B cell (primary cell): ENCODE measurements at regions not wholly inside any gene's neighbourhood (a gene's known extent, or its start where the extent isn't known, plus 50 kb on each side); places are given as distances from the start of the nearest gene placed in this dataset.

Source experiments
- ATAC-seq: fragments of 200-7000 bp; cut with Tn5 transposase; one replicate; pipeline ENCODE4 v1.10.0; 2021; ENCODE audit warnings: low read depth, mild to moderate bottlenecking, moderate number of reproducible peaks, moderate library complexity
- CTCF ChIA-PET: fragments of 350-600 bp; sonication (Branson Sonifier 250); formaldehyde crosslinking; loops from one replicate; lab custom pipeline; 2021; ENCODE audit warnings: antibody characterized with exemption, inconsistent platforms; lab: Charles Lee
- POLR2A ChIA-PET: fragments of 350-600 bp; sonication (Branson Sonifier 250); formaldehyde crosslinking; loops from one replicate; lab custom pipeline; 2021; ENCODE audit warnings: antibody characterized with exemption; lab: Charles Lee
- DNase-seq: peaks from one replicate; pipeline ENCODE4 v3.0.0; 2013
- H2AFZ ChIP-seq: 2 replicates; pipeline ENCODE4 v1.6.1; 2012; ENCODE audit warnings: mild to moderate bottlenecking, low read depth, low read length; ENCODE audit not compliant: insufficient read depth, poor library complexity, severe bottlenecking
- H3K27ac ChIP-seq, 2 donors: 1 replicate in 1 of 2; 2 replicates in 1 of 2; pipeline ENCODE4 v1.5.1; 2012 to 2013; ENCODE audit warnings: low read length in 2 of 2, mild to moderate bottlenecking in 2 of 2, moderate library complexity in 1 of 2
- H3K27me3 ChIP-seq, 4 experiments: fragments of 200-600 bp in 1 of 4; sonication (generic) in 1 of 4; replicated peaks in 1 of 4; 1 replicate in 2 of 4; 2 replicates in 2 of 4; pipeline versions ENCODE4 v1.6.1 to v1.7.0; 2013 to 2016; ENCODE audit warnings: low read length in 3 of 4, mild to moderate bottlenecking in 2 of 4, mixed read lengths in 1 of 4, moderate library complexity in 1 of 4; ENCODE audit not compliant: insufficient read depth in 4 of 4, control insufficient read depth in 3 of 4; ENCODE audit errors: control extremely low read depth in 1 of 4
- H3K36me3 ChIP-seq, 2 experiments: replicated peaks in 1 of 2; 1 replicate in 1 of 2; 2 replicates in 1 of 2; pipeline versions ENCODE4 v1.6.1 to v1.7.1; 2013; ENCODE audit warnings: low read length in 1 of 2; ENCODE audit not compliant: insufficient read depth in 2 of 2, control insufficient read depth in 1 of 2; ENCODE audit errors: control extremely low read depth in 1 of 2, extremely low read depth in 1 of 2
- H3K4me1 ChIP-seq, 2 donors: fragments of 200-600 bp in 1 of 2; sonication (generic) in 1 of 2; 1 replicate in 1 of 2; 2 replicates in 1 of 2; pipeline versions ENCODE4 v1.5.1 to v1.6.1; 2013 to 2017; ENCODE audit warnings: low read length in 2 of 2; ENCODE audit not compliant: control insufficient read depth in 2 of 2, insufficient read depth in 2 of 2
- H3K4me2 ChIP-seq: replicated peaks from 2 replicates; pipeline ENCODE3; 2012; ENCODE audit warnings: mild to moderate bottlenecking, low read depth, low read length; ENCODE audit not compliant: poor library complexity, severe bottlenecking
- H3K4me3 ChIP-seq, 5 experiments: fragments of 200-600 bp in 1 of 5; sonication (generic) in 1 of 5; 1 replicate in 3 of 5; 2 replicates in 2 of 5; pipeline versions ENCODE4 v1.5.1 to v1.7.0; 2011 to 2016; ENCODE audit warnings: low read length in 4 of 5, mild to moderate bottlenecking in 4 of 5, low read depth in 2 of 5, control low read depth in 1 of 5, moderate library complexity in 1 of 5; ENCODE audit not compliant: insufficient read depth in 1 of 5; ENCODE audit errors: control extremely low read depth in 1 of 5, extremely low read depth in 1 of 5
- H3K79me2 ChIP-seq: fragments of 200-600 bp; sonication (generic); one replicate; pipeline ENCODE4 v1.6.0; 2016; ENCODE audit warnings: low read length; ENCODE audit not compliant: control insufficient read depth, insufficient read depth
- H3K9ac ChIP-seq: fragments of 200-600 bp; sonication (generic); 2 replicates; pipeline ENCODE4 v1.6.1; 2017; ENCODE audit warnings: mild to moderate bottlenecking, low read length, moderate library complexity
- H3K9me3 ChIP-seq, 3 donors: one replicate each; pipeline versions ENCODE4 v1.6.1 to v1.7.1; 2013; ENCODE audit warnings: low read length in 2 of 3; ENCODE audit not compliant: control insufficient read depth in 2 of 3, insufficient read depth in 1 of 3; ENCODE audit errors: control extremely low read depth in 1 of 3
- H4K20me1 ChIP-seq: 2 replicates; pipeline ENCODE4 v1.6.0; 2012; ENCODE audit warnings: mild to moderate bottlenecking, low read length; ENCODE audit not compliant: insufficient read depth, control insufficient read depth, poor library complexity, severe bottlenecking
- H3K27ac Mint-ChIP-seq: one replicate; pipeline ENCODE4 v1.8.0; 2021; ENCODE audit warnings: mixed read lengths
- H3K27me3 Mint-ChIP-seq: one replicate; pipeline ENCODE4 v1.8.0; 2021; ENCODE audit warnings: mixed read lengths
- H3K4me1 Mint-ChIP-seq: one replicate; pipeline ENCODE4 v1.8.0; 2021; ENCODE audit warnings: mixed read lengths
- H3K4me3 Mint-ChIP-seq: one replicate; pipeline ENCODE4 v1.8.0; 2021; ENCODE audit warnings: mixed read lengths
- H3K9me3 Mint-ChIP-seq: one replicate; pipeline ENCODE4 v1.8.0; 2022; ENCODE audit warnings: mixed read lengths; ENCODE audit not compliant: insufficient read depth
- CTCF ChIP-seq: fragments of 200-600 bp; IDR thresholded peaks from one replicate; pipeline ENCODE4 v1.8.0; 2022; ENCODE audit warnings: antibody characterized with exemption, mild to moderate bottlenecking
- EZH2 ChIP-seq: IDR thresholded peaks from 2 replicates; pipeline ENCODE4 v1.6.1; 2012; ENCODE audit warnings: borderline replicate concordance, low read depth, mild to moderate bottlenecking, moderate library complexity, low read length; ENCODE audit not compliant: insufficient read depth, poor library complexity, severe bottlenecking
- WGBS: methylation state at CpG from one replicate; pipeline ENCODE4 v1.1.5; 2013; ENCODE audit warnings: missing lambda C conversion rate; ENCODE audit not compliant: insufficient coverage; 5-methylcytosine and 5-hydroxymethylcytosine counted together
- intact Hi-C: fragments of 100-400 bp; cut with micrococcal nuclease; formaldehyde crosslinking; loops from one replicate; pipeline ENCODE4 v1.10.0; 2022

GRCh38 chr1:185653615-185654014 lies 80.6 kb upstream of the HMCN1 start:
- H3K4me3 ChIP-seq = no peak overlapping the region
- Mint-ChIP-seq H3K27ac (no peak overlapping the region), H3K9me3 (no peaks in the 10 kb centered on the region), H3K4me3 (no peak overlapping the region), H3K27me3 (no peaks in the 10 kb centered on the region), H3K4me1 (no peaks in the 10 kb centered on the region)
- ChIA-PET CTCF (interaction anchor here (2.4 to 3.0 kb wide), 2 partner anchors 16 to 27 kb away, joined by 13 to 26 read pairs; no protein-coding TSS in a partner anchor), POLR2A (no interaction called here)
- DNase-seq = no peak
- no peaks in the 10 kb centered on the region for H3K36me3 ChIP-seq
- no peaks in the 10 kb centered on the region for H4K20me1 ChIP-seq
- no peak overlapping the region for H3K27ac ChIP-seq
- peaks cover 0 to 7% (median 0%) of the 10 kb centered on the region in 3 donors for H3K9me3 ChIP-seq
- no peak overlapping the region for H3K4me2 ChIP-seq
- TF ChIP-seq EZH2 (no peak), CTCF (no peak)
- H3K4me1 ChIP-seq = no peaks in the 10 kb centered on the region
- intact Hi-C loops = no loop called here
- H3K79me2 ChIP-seq = no peaks in the 10 kb centered on the region
- no peaks in the 10 kb centered on the region for H3K27me3 ChIP-seq
- 100% methylated on average over 1 of the region's 1 CpG for WGBS
- no peak overlapping the region for H2AFZ ChIP-seq
- no peak overlapping the region for H3K9ac ChIP-seq
- no peak for ATAC-seq

- Histone ChIP-seq H3K79me2 (no peaks in the 10 kb centered on the region), H3K4me2 (no peak overlapping the region), H3K9me3 (peaks cover 0 to 11% (median 0%) of the 10 kb centered on the region in 3 donors), H3K9ac (no peak overlapping the region), H3K27ac (no peak overlapping the region), H2AFZ (no peak overlapping the region), H4K20me1 (no peaks in the 10 kb centered on the region), H3K4me3 (no peak overlapping the region), H3K36me3 (no peaks in the 10 kb centered on the region), H3K27me3 (no peaks in the 10 kb centered on the region), H3K4me1 (no peaks in the 10 kb centered on the region)
- no peak for ATAC-seq
- Mint-ChIP-seq H3K27me3 (no peaks in the 10 kb centered on the region), H3K4me1 (no peaks in the 10 kb centered on the region), H3K4me3 (no peak overlapping the region), H3K27ac (no peak overlapping the region), H3K9me3 (no peaks in the 10 kb centered on the region)
- TF ChIP-seq EZH2 (no peak), CTCF (no peak)
- intact Hi-C loops = no loop called here
- CTCF ChIA-PET = interaction anchor here (1.3 to 3.0 kb wide), 4 partner anchors 18 to 42 kb away, joined by 3 to 26 read pairs (median 12); no protein-coding TSS in a partner anchor
- no CpG with 5 or more reads among the region's 2 CpGs for WGBS
- no peak for DNase-seq
- POLR2A ChIA-PET = no interaction called here
Measured at GRCh38 chr1:185652348-185652747, 81.8 kb upstream of the HMCN1 start.
